Left lung (tissue), 4 donors: ENCODE measurements at regions not wholly inside any gene's neighbourhood (a gene's known extent, or its start where the extent isn't known, plus 50 kb on each side); places are given as distances from the start of the nearest gene placed in this dataset.

Experiments
- ATAC-seq: fragments of 200-7000 bp; cut with Tn5 transposase; one replicate; pipeline ENCODE4 v1.9.1; 2020; ENCODE audit warnings: moderate library complexity
- DNase-seq, 4 donors: peaks; one replicate each; pipeline ENCODE4 v3.0.0-alpha.2; 2013 to 2020
- H3K27ac ChIP-seq, 2 donors: fragments of 200-600 bp; sonication (generic) in 1 of 2; one replicate each; pipeline versions ENCODE4 v1.5.0 to v1.8.0; 2020 to 2021
- H3K27me3 ChIP-seq, 2 donors: fragments of 200-600 bp; sonication (generic) in 1 of 2; one replicate each; pipeline versions ENCODE4 v1.5.0 to v1.8.0; 2020 to 2021
- H3K36me3 ChIP-seq, 2 donors: fragments of 200-600 bp; sonication (generic) in 1 of 2; one replicate each; pipeline versions ENCODE4 v1.5.0 to v1.8.0; 2020 to 2021
- H3K4me1 ChIP-seq, 2 donors: fragments of 200-600 bp; one replicate each; pipeline ENCODE4 v1.8.0; 2021
- H3K4me3 ChIP-seq, 2 donors: fragments of 200-600 bp; sonication (generic) in 1 of 2; one replicate each; pipeline versions ENCODE4 v1.5.0 to v1.8.0; 2020 to 2021; ENCODE audit warnings: mild to moderate bottlenecking in 1 of 2
- H3K9me3 ChIP-seq, 2 donors: fragments of 200-600 bp; sonication (generic) in 1 of 2; one replicate each; pipeline versions ENCODE4 v1.5.0 to v1.8.0; 2020 to 2021
- intact Hi-C, 2 donors: fragments of 100-400 bp; cut with DNase I; formaldehyde crosslinking; loops; one replicate each; pipeline versions ENCODE4 v1.11.2 to v1.14.2; 2022
- TF ChIP-seq, protein P1 (sequence below), 2 donors: fragments of 200-600 bp; sonication (generic) in 1 of 2; IDR thresholded peaks; one replicate each; pipeline versions ENCODE4 v1.5.0 to v1.8.0; 2021; ENCODE audit warnings: antibody characterized with exemption in 2 of 2
- donor health status: DM: no; HTN: yes; CAD: no.
- donor health status: DM: no; HTN: no; CAD: no.

DNA sequence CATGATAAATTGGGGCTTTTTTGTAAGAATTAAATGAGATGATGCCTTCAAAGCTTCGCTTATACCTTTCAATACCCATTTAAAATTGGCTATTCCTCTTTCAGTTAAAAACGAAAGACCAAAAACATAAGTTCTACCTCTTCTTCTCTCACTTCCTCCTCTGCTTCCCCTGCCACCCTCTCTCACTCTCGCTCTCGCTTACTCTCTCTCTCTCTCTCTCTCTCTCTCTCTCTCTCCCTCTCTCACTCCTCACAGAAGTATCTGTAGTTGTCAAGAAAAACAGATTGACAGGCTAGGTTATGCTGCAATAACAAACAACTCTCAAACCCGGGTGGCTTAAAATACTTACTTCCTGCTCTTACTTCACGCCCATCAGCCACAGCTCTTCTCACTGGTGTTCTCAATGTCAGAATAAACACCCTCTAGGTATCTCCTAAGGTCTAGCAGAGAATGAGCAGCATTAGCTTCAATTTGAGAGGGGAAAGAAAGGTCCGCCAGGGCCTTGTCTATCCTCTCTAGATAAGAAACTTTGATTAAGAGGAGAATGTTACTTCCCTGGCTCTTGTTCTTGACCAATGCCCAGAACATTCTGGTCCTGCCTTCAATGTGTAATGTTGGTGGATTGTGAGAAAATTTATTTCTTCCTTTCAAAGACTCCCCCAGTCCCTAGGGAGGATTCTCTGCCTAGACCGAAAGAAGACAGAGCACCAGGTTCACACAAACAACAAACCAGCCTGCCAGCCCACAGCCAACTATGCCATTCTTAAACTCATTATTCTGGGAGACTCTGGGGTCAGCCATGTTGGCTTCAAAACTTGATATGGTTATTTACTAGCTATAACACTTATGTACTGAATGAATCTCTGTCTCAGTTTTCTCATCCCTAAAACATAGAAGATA, 1028.7 kb downstream of the XPNPEP1 start:
- TF ChIP-seq, protein P1, sequence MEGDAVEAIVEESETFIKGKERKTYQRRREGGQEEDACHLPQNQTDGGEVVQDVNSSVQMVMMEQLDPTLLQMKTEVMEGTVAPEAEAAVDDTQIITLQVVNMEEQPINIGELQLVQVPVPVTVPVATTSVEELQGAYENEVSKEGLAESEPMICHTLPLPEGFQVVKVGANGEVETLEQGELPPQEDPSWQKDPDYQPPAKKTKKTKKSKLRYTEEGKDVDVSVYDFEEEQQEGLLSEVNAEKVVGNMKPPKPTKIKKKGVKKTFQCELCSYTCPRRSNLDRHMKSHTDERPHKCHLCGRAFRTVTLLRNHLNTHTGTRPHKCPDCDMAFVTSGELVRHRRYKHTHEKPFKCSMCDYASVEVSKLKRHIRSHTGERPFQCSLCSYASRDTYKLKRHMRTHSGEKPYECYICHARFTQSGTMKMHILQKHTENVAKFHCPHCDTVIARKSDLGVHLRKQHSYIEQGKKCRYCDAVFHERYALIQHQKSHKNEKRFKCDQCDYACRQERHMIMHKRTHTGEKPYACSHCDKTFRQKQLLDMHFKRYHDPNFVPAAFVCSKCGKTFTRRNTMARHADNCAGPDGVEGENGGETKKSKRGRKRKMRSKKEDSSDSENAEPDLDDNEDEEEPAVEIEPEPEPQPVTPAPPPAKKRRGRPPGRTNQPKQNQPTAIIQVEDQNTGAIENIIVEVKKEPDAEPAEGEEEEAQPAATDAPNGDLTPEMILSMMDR (IDR thresholded peaks at IDR 0.05) = no peak
- Histone ChIP-seq H3K27me3 (no peaks in the 10 kb centered on the region), H3K9me3 (peaks cover 0 to 2% of the 10 kb centered on the region in 2 donors), H3K27ac (no peak overlapping the region), H3K4me3 (no peak overlapping the region), H3K36me3 (no peaks in the 10 kb centered on the region), H3K4me1 (no peaks in the 10 kb centered on the region)
- no peak for DNase-seq
- intact Hi-C loops = no loop called here
- no peak for ATAC-seq

DNA sequence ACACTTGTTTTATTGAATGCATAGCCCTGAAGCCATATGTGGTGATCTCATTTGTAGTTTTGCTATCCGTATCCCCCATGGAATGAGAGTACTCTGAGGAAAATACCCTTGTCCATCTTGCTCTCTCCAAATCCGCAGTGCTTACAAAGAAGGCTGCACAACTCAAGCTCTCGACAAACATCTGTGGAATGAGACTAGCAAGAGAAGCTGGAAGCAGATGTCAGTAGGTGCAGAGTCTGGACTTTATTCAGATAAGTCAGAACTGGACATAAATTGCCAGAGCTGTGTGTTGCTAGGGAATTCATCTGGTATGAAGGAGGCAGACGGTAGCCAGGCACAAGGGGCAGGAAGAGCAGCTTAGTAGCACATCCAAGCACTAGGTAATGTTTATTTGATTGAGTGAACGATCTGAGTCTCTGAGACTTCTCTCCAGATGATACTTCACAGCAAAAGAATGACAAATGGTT, 1046.2 kb downstream of the XPNPEP1 start:
- TF ChIP-seq, protein P1 (IDR thresholded peaks at IDR 0.05) = no peak
- H3K36me3 ChIP-seq = no peaks in the 10 kb centered on the region
- intact Hi-C loops = no loop called here
- DNase-seq (no peak), ATAC-seq (no peak)
- no peaks in the 10 kb centered on the region for H3K27me3 ChIP-seq
- H3K27ac ChIP-seq = no peak overlapping the region
- H3K9me3 ChIP-seq = no peaks in the 10 kb centered on the region
- H3K4me3 ChIP-seq = no peak overlapping the region
- no peaks in the 10 kb centered on the region for H3K4me1 ChIP-seq

DNA sequence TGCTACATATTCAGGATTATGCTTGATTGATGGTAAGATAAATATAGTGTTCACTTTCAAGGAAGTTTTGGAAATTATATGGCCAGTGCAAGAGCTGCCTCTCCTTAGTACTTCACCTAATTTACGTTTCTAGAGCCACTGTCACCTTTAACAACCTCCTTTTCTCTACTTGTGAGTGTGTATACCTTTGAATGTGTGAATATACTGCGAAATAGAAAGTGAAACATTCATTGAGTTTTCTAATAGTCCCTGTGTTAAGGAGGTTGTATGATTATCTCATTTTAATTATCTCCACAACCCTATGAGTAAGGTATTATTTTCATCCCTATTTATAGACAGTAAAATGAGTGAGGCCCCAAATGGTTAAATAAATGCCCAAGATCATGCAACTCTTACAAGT, 1050.5 kb downstream of the XPNPEP1 start:
- no peaks in the 10 kb centered on the region for H3K27me3 ChIP-seq
- H3K4me1 ChIP-seq = no peaks in the 10 kb centered on the region
- TF ChIP-seq, protein P1 (IDR thresholded peaks at IDR 0.05) = no peak
- no peaks in the 10 kb centered on the region for H3K9me3 ChIP-seq
- no peak overlapping the region for H3K4me3 ChIP-seq
- intact Hi-C loops = no loop called here
- no peaks in the 10 kb centered on the region for H3K36me3 ChIP-seq
- no peak for DNase-seq
- H3K27ac ChIP-seq = no peak overlapping the region
- no peak for ATAC-seq

DNA sequence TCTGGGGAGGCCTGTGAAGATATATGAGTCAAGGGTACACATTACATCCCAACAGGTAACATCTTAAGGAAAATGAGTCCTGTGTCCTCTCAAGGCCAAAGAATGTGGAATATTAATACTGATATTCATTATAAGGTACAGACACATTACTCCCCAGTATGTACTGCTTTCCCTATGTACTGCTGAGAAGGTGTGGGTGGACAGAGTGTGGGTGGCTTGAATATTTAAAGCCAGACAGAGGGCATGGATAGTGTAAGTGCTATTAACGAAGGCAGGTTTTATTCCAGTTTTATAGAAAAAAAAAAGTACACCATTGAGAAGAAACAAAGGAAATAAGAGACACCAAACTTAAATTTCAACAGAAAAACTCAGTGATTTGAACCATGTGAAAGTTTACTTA, 1054.4 kb downstream of the XPNPEP1 start:
- TF ChIP-seq, protein P1 (IDR thresholded peaks at IDR 0.05) = no peak
- H3K4me3 ChIP-seq = no peak overlapping the region
- intact Hi-C loops = no loop called here
- DNase-seq (no peak), ATAC-seq (no peak)
- no peaks in the 10 kb centered on the region for H3K9me3 ChIP-seq
- no peaks in the 10 kb centered on the region for H3K27me3 ChIP-seq
- no peaks in the 10 kb centered on the region for H3K4me1 ChIP-seq
- no peaks in the 10 kb centered on the region for H3K36me3 ChIP-seq
- H3K27ac ChIP-seq = no peak overlapping the region

DNA sequence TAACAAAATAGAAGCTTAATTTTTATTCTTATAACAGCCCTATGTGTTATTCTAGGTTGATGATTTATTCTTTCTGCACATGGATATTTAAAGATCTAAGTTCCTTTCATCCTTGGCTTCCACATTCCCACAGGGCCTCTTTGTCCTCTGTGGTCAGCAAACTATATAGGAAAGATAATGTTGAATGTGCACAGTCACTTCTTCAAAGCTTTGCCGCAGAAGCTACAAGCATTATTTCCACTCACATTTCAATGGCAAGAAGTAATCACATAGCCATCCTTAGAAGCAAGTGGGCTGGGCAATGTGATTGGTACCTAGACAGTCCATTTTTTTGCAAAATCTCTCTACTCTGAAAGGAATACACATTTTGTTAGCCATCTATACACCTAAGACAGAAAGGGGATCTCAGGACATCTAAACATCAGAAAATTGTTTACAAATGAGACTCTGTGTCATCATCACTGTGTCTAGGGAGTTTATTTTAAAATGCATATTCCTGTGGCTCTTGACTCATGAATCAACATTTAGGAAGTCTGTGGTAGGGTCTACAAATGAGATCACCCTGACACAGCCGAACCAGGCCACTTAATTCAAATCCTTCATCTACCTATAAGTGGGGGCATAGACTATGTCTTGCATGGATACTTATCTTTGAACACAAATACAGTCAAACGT, 1060.5 kb downstream of the XPNPEP1 start:
- no peak for ATAC-seq

More for the DNA sequence above, 1060.5 kb downstream of the XPNPEP1 start:
- H3K9me3 ChIP-seq = peaks cover 0 to 4% of the 10 kb centered on the region in 2 donors
- DNase-seq = no peak
- H3K27me3 ChIP-seq = no peaks in the 10 kb centered on the region
- H3K4me1 ChIP-seq = no peaks in the 10 kb centered on the region
- H3K27ac ChIP-seq = no peak overlapping the region
- H3K36me3 ChIP-seq = no peaks in the 10 kb centered on the region
- H3K4me3 ChIP-seq = no peak overlapping the region
- TF ChIP-seq, protein P1 (IDR thresholded peaks at IDR 0.05) = no peak
- intact Hi-C loops = no loop called here
